ENCODE measurements at regions not wholly inside any gene's neighbourhood (a gene's known extent, or its start where the extent isn't known, plus 50 kb on each side); places are given as distances from the start of the nearest gene placed in this dataset.

- TF ChIP-seq POLR2A (IDR thresholded peaks at IDR 0.05): no peak
- TF ChIP-seq, protein P1, sequence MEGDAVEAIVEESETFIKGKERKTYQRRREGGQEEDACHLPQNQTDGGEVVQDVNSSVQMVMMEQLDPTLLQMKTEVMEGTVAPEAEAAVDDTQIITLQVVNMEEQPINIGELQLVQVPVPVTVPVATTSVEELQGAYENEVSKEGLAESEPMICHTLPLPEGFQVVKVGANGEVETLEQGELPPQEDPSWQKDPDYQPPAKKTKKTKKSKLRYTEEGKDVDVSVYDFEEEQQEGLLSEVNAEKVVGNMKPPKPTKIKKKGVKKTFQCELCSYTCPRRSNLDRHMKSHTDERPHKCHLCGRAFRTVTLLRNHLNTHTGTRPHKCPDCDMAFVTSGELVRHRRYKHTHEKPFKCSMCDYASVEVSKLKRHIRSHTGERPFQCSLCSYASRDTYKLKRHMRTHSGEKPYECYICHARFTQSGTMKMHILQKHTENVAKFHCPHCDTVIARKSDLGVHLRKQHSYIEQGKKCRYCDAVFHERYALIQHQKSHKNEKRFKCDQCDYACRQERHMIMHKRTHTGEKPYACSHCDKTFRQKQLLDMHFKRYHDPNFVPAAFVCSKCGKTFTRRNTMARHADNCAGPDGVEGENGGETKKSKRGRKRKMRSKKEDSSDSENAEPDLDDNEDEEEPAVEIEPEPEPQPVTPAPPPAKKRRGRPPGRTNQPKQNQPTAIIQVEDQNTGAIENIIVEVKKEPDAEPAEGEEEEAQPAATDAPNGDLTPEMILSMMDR (IDR thresholded peaks at IDR 0.05): no peak
Observed at GRCh38 chr2:770776-771175, 93.6 kb upstream of the TMEM18 start.
